ENCODE measurements at regions not wholly inside any gene's neighbourhood (a gene's known extent, or its start where the extent isn't known, plus 50 kb on each side); places are given as distances from the start of the nearest gene placed in this dataset.
"Not testable (repeated sequence)": the region's sequence is repeated elsewhere in the genome, so short reads cannot be mapped to it uniquely, and the experiment has no call there.

GRCh38 chr14:105729825-105730368 lies 203.5 kb downstream of the TMEM121 start:
- TF ChIP-seq, protein P1, sequence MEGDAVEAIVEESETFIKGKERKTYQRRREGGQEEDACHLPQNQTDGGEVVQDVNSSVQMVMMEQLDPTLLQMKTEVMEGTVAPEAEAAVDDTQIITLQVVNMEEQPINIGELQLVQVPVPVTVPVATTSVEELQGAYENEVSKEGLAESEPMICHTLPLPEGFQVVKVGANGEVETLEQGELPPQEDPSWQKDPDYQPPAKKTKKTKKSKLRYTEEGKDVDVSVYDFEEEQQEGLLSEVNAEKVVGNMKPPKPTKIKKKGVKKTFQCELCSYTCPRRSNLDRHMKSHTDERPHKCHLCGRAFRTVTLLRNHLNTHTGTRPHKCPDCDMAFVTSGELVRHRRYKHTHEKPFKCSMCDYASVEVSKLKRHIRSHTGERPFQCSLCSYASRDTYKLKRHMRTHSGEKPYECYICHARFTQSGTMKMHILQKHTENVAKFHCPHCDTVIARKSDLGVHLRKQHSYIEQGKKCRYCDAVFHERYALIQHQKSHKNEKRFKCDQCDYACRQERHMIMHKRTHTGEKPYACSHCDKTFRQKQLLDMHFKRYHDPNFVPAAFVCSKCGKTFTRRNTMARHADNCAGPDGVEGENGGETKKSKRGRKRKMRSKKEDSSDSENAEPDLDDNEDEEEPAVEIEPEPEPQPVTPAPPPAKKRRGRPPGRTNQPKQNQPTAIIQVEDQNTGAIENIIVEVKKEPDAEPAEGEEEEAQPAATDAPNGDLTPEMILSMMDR (conservative IDR thresholded peaks at IDR 0.05; ENCODE audit: low read depth, low read length), result not testable (repeated sequence)
- not testable (repeated sequence) for TF ChIP-seq EZH2phosphoT487 (IDR thresholded peaks at IDR 0.05; ENCODE audit: borderline replicate concordance, low read length)
